IPS-20b (cell line): ENCODE measurements at regions not wholly inside any gene's neighbourhood (a gene's known extent, or its start where the extent isn't known, plus 50 kb on each side); places are given as distances from the start of the nearest gene placed in this dataset.

Experiments used
- H3K27ac ChIP-seq: one replicate; pipeline ENCODE4 v1.5.1; 2013; ENCODE audit warnings: low read length
- H3K27me3 ChIP-seq: 2 replicates; pipeline ENCODE4 v1.6.1; 2013; ENCODE audit warnings: mild to moderate bottlenecking, low read length, inconsistent platforms; ENCODE audit not compliant: insufficient read depth
- H3K36me3 ChIP-seq: 2 replicates; pipeline ENCODE4 v1.6.1; 2013; ENCODE audit warnings: low read depth, mild to moderate bottlenecking, inconsistent platforms, low read length, moderate library complexity; ENCODE audit not compliant: insufficient read depth
- H3K4me1 ChIP-seq: 2 replicates; pipeline ENCODE4 v1.6.1; 2013; ENCODE audit warnings: mild to moderate bottlenecking, control low read depth, inconsistent platforms, low read length, moderate library complexity; ENCODE audit not compliant: insufficient read depth
- H3K4me3 ChIP-seq: 2 replicates; pipeline ENCODE4 v1.5.1; 2013; ENCODE audit warnings: mild to moderate bottlenecking, low read length, inconsistent platforms
- H3K9ac ChIP-seq: 2 replicates; pipeline ENCODE4 v1.6.1; 2013; ENCODE audit warnings: low read depth, mild to moderate bottlenecking, inconsistent platforms, low read length, moderate library complexity
- H3K9me3 ChIP-seq: 2 replicates; pipeline ENCODE4 v1.6.1; 2013; ENCODE audit warnings: mild to moderate bottlenecking, low read depth, low read length, inconsistent platforms; ENCODE audit not compliant: insufficient read depth

DNA sequence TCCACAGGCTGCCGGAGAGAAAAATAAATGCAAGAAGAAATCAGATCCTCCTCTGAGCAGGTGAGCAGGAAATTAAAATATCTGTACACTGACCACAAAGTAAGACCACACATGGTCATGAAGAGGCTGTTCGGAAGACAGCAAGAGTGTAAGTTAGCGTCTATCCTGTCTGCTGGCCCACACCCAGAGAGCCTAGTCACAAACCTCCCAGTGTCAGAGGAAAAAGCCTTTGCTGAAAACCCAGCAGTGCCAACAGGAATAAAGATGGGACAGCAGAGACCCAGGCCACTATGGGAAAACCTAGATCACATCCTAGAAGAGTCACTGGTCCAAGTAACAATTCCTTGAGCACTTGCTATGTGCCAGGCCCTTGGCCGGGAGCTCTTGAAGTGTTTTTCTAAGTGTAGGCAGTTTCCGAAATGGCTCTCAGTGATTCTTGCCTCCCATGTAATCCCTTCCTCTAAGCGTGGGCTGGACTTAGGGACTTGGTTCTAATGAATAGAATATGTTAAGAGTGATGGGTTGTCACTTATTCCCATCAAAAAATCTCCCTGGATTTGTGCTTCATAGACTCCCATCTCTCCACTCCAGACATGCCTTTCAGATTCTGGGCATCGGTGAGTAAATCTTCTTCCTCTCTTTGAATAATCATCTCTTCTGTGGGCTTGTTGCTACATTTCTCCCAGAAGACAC is 110.9 kb upstream of the PKDCC start:
- Histone ChIP-seq H3K9me3 (no peaks in the 10 kb centered on the region), H3K9ac (peak overlapping the region; percentile 9; the same call in 1 of the 2 replicates), H3K27me3 (no peaks in the 10 kb centered on the region), H3K27ac (no peak overlapping the region), H3K4me3 (no peak overlapping the region), H3K4me1 (peaks cover 29% of the 10 kb centered on the region), H3K36me3 (no peaks in the 10 kb centered on the region)

- H3K9me3 ChIP-seq: no peaks in the 10 kb centered on the region
- peaks cover 29% of the 10 kb centered on the region for H3K4me1 ChIP-seq
- H3K27ac ChIP-seq: peak overlapping the region; percentile 11
- 0 out of 2 replicates have a peak overlapping the region, but pooled peaks have one; percentile 5 for H3K4me3 ChIP-seq
- no peaks in the 10 kb centered on the region for H3K36me3 ChIP-seq
- peak overlapping the region; percentile 39; the same call in 1 of the 2 replicates for H3K9ac ChIP-seq
- H3K27me3 ChIP-seq: no peaks in the 10 kb centered on the region
Observed at GRCh38 chr2:41937464-41937906, 110.3 kb upstream of the PKDCC start.

- H3K9ac ChIP-seq: peak overlapping the region; percentile 39; the same call in 1 of the 2 replicates
- H3K4me1 ChIP-seq: peaks cover 29% of the 10 kb centered on the region
Observed at GRCh38 chr2:41937921-41938708, 109.7 kb upstream of the PKDCC start.

DNA sequence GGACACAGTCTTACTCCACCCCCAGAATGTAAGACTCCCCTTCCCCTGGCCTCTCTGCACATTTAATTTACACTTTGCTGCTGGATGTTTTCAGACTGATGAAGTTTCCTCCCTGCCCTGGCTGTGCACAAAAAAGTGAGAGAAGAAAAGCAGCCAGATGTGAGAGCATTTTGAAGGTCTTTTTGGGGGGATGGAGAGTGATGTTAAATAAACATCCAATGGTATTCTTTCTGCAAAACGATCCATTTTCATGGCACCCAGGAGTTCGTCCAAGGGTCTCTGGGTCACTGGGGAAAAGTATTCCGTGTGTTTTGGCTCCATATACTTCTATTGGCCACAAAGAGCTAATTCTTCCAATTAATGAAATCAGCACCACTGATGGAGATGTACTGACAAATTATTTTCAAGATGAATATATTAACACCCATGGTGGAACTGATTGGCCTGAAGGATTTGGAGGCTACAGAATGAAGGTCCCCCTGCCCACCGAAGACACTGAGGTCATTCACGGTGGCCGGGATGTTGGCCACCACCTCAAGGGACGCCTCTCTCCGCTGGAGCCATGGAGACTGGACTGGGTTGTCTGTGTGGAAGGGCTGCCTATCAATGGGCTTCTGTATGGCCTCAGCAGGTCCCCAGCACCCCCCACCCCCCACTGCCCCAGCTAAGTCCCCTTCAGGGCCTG is 107.6 kb upstream of the PKDCC start:
- Histone ChIP-seq H3K4me1 (peaks cover 29% of the 10 kb centered on the region), H3K9ac (no peak overlapping the region), H3K27me3 (no peaks in the 10 kb centered on the region)

More at GRCh38 chr2:41937921-41938708, 109.7 kb upstream of the PKDCC start:
- peak overlapping the region; percentile 20 for H3K27ac ChIP-seq
- no peaks in the 10 kb centered on the region for H3K36me3 ChIP-seq
- H3K9me3 ChIP-seq: no peaks in the 10 kb centered on the region
- no peaks in the 10 kb centered on the region for H3K27me3 ChIP-seq
- H3K4me3 ChIP-seq: peak overlapping the region; percentile 5; the same call in 1 of the 2 replicates

GRCh38 chr2:41940745-41941063 is 107.1 kb upstream of the PKDCC start:
- Histone ChIP-seq H3K36me3 (no peaks in the 10 kb centered on the region), H3K27me3 (no peaks in the 10 kb centered on the region), H3K4me3 (no peak overlapping the region), H3K27ac (no peak overlapping the region), H3K4me1 (peaks cover 29% of the 10 kb centered on the region), H3K9me3 (no peaks in the 10 kb centered on the region), H3K9ac (no peak overlapping the region)

More for the DNA sequence above, 107.6 kb upstream of the PKDCC start:
- no peaks in the 10 kb centered on the region for H3K9me3 ChIP-seq
- H3K36me3 ChIP-seq: no peaks in the 10 kb centered on the region
- no peak overlapping the region for H3K27ac ChIP-seq
- no peak overlapping the region for H3K4me3 ChIP-seq

DNA sequence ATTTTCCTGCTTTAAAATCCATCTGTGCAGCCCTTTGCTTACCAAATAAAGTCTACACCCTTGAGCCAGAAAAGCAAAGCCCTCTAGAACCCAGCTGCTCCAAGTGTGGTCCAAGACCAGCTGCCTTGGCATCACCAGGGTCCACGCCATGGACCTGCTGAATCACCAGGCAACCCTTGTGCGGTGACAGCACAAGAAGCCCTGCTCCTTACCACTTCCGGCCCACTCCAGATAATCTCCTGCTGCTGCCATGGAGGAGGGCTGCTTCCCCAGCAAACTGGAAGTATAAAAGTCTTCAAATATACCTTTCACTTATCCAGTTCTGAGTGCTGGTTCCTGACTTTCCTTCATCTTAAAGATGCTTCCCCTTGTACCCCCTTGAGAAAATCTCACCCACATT is 106.0 kb upstream of the PKDCC start:
- H3K4me3 ChIP-seq: no peak overlapping the region
- H3K36me3 ChIP-seq: no peaks in the 10 kb centered on the region
- H3K27ac ChIP-seq: no peak overlapping the region
- no peaks in the 10 kb centered on the region; the same call in 1 of the 2 replicates for H3K27me3 ChIP-seq
- H3K4me1 ChIP-seq: peaks cover 25% of the 10 kb centered on the region
- no peak overlapping the region for H3K9ac ChIP-seq
- H3K9me3 ChIP-seq: no peaks in the 10 kb centered on the region

- Histone ChIP-seq H3K9me3 (no peaks in the 10 kb centered on the region), H3K9ac (no peak overlapping the region), H3K4me3 (no peak overlapping the region), H3K4me1 (peaks cover 24% of the 10 kb centered on the region; the same call in 1 of the 2 replicates), H3K27me3 (peaks cover 3% of the 10 kb centered on the region; the same call in 1 of the 2 replicates), H3K27ac (no peak overlapping the region), H3K36me3 (no peaks in the 10 kb centered on the region)
Observed at GRCh38 chr2:41942278-41942677, 105.5 kb upstream of the PKDCC start.

- H3K9ac ChIP-seq: no peak overlapping the region
Observed at GRCh38 chr2:41943159-41943558, 104.7 kb upstream of the PKDCC start.

DNA sequence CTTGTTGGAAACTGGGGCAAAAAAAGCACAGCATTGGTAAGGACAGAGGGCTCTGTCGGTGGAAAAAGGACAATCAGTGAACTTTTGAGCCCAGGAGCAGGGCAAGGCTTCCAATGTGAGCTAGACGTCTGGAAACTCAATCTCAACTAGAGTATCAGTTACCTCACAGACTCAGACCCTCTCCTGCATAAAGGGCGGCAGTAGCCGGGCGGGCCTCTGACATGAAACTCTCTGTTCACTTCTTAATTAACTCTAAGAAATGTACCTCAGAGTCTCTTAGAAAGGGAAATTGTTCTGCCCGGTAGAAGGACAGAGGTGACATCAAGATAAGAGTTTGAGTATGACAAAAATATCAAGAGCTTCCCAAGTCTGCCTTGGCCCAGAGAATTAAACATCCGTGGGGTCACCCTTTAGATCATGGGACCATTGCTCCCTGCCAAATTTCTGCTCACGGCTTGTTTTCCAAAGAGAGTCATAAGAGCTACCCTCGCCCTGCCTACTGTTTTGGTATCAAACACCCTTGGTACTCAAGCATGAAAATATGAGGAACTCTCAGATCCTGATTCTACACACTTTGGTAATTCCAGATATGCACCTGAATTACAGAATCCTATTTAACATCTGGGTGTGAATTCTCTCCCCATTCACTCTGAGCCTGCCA is 103.5 kb upstream of the PKDCC start:
- Histone ChIP-seq H3K27me3 (peaks cover 7% of the 10 kb centered on the region; the same call in 1 of the 2 replicates), H3K27ac (no peak overlapping the region), H3K36me3 (no peaks in the 10 kb centered on the region)

More at GRCh38 chr2:41943159-41943558, 104.7 kb upstream of the PKDCC start:
- Histone ChIP-seq H3K4me3 (no peak overlapping the region), H3K27ac (no peak overlapping the region), H3K4me1 (peaks cover 25% of the 10 kb centered on the region; the same call in 1 of the 2 replicates), H3K36me3 (no peaks in the 10 kb centered on the region), H3K9me3 (no peaks in the 10 kb centered on the region), H3K27me3 (peaks cover 7% of the 10 kb centered on the region; the same call in 1 of the 2 replicates)

DNA sequence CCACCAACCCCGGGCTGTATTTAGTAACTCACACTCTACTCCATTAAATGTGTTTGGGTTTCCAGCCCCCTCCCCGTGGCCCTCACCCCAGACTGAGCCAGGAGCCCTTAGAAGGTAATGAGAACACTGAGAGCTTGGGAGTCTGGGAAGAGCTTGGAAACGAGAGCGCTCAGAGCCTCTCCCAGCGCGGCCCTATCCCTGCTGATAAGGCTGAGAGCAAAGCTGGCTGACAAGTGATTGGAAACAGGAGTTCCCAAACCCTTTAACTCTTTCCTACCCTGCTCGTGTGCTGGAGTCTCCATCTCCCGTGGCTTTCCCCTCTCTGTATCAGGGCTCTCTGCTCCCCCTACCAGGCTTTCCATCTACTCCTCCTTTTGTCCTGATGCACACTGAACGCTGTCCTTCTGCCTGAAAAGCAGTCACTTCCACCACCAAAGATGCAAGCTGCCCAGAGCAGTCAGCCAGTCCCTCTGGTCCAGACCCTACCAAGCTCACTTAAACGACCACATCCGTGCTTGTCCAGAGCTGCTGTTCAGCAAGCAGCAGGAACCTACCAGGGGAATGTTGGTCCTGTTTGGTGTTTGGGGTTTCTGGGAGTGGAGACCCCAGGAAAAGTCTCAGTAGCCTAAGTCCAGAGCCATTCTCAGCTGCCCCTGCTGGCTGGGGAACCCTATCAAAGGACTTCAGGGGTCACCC is 100.0 kb upstream of the PKDCC start:
- Histone ChIP-seq H3K9ac (peak overlapping the region; percentile 74), H3K36me3 (no peaks in the 10 kb centered on the region), H3K27me3 (peaks cover 7% of the 10 kb centered on the region; the same call in 1 of the 2 replicates), H3K27ac (peak overlapping the region; percentile 69), H3K4me1 (peaks cover 33% of the 10 kb centered on the region), H3K9me3 (no peaks in the 10 kb centered on the region), H3K4me3 (peak overlapping the region; percentile 52)

More for the DNA sequence above, 103.5 kb upstream of the PKDCC start:
- Histone ChIP-seq H3K9ac (no peak overlapping the region), H3K4me3 (no peak overlapping the region), H3K9me3 (no peaks in the 10 kb centered on the region), H3K4me1 (peaks cover 27% of the 10 kb centered on the region)
